Transverse colon (tissue), 4 donors: ENCODE measurements at regions not wholly inside any gene's neighbourhood (a gene's known extent, or its start where the extent isn't known, plus 50 kb on each side); places are given as distances from the start of the nearest gene placed in this dataset.

Source experiments
- DNase-seq: peaks from one replicate; pipeline ENCODE4 v3.0.0-alpha.2; 2019
- H3K27ac ChIP-seq, 4 donors: fragments of 200-600 bp; sonication (generic); 2 replicates each; pipeline ENCODE4 v1.5.1; 2016 to 2018; ENCODE audit warnings: inconsistent platforms in 4 of 4
- H3K27me3 ChIP-seq: fragments of 200-600 bp; sonication (generic); 2 replicates; pipeline ENCODE4 v1.5.1; 2017; ENCODE audit warnings: inconsistent platforms
- H3K36me3 ChIP-seq, 4 donors: fragments of 200-600 bp; sonication (generic); 2 replicates each; pipeline ENCODE4 v1.5.1; 2017 to 2019; ENCODE audit warnings: inconsistent platforms in 4 of 4
- H3K4me1 ChIP-seq, 4 donors: fragments of 200-600 bp; sonication (generic); 2 replicates each; pipeline ENCODE4 v1.5.1; 2017 to 2020; ENCODE audit warnings: inconsistent platforms in 4 of 4
- H3K4me3 ChIP-seq, 4 donors: fragments of 200-600 bp; sonication (generic); 1 replicate in 1 of 4; 2 replicates in 3 of 4; pipeline versions ENCODE4 v1.5.1 to v1.6.1; 2017 to 2019; ENCODE audit warnings: inconsistent platforms in 4 of 4
- H3K9me3 ChIP-seq, 2 donors: fragments of 200-600 bp; sonication (generic); 2 replicates each; pipeline ENCODE4 v1.5.1; 2017 to 2019; ENCODE audit warnings: inconsistent platforms in 2 of 2
- EP300 ChIP-seq: sonication (generic); formaldehyde crosslinking; IDR thresholded peaks from one replicate; pipeline ENCODE4 v1.6.1; 2017; ENCODE audit warnings: antibody characterized with exemption, low read depth
- POLR2A ChIP-seq: fragments of 450-650 bp; IDR thresholded peaks from one replicate; pipeline ENCODE4 v1.6.1; 2016; ENCODE audit warnings: antibody characterized with exemption, mild to moderate bottlenecking, moderate library complexity
- POLR2AphosphoS5 ChIP-seq, 3 donors: sonication (generic); formaldehyde crosslinking; IDR thresholded peaks; one replicate each; pipeline ENCODE4 v1.6.1; 2016; ENCODE audit warnings: antibody characterized with exemption in 3 of 3
- WGBS, 2 donors: methylation state at CpG; one replicate each; pipeline ENCODE4 v1.1.5; 2018; ENCODE audit warnings: low coverage in 1 of 2; 5-methylcytosine and 5-hydroxymethylcytosine counted together
- in situ Hi-C, 4 donors: fragments of 200-750 bp; cut with MboI; loops; one replicate each; pipeline versions ENCODE4 v1.15.0 to v1.15.1; 2017; ENCODE audit warnings: low sequenced_read_pairs in 3 of 4, low pct_ligation_motif_present in 1 of 4, low pct_unique_long_range_greater_than_20kb in 1 of 4
- intact Hi-C: fragments of 100-400 bp; cut with DNase I; formaldehyde crosslinking; loops from one replicate; pipeline ENCODE4 v1.15.1; 2023; ENCODE audit warnings: low total_unique reads
- TF ChIP-seq, protein P1 (sequence below), 5 experiments: fragments of 200-600 bp in 3 of 5; fragments of 450-650 bp in 2 of 5; sonication (generic) in 3 of 5; IDR thresholded peaks; 1 replicate in 2 of 5; 2 replicates in 3 of 5; pipeline ENCODE4 v1.5.1; 2016 to 2017; ENCODE audit warnings: antibody characterized with exemption in 5 of 5, inconsistent platforms in 3 of 5, mild to moderate bottlenecking in 2 of 5, moderate library complexity in 1 of 5

DNA sequence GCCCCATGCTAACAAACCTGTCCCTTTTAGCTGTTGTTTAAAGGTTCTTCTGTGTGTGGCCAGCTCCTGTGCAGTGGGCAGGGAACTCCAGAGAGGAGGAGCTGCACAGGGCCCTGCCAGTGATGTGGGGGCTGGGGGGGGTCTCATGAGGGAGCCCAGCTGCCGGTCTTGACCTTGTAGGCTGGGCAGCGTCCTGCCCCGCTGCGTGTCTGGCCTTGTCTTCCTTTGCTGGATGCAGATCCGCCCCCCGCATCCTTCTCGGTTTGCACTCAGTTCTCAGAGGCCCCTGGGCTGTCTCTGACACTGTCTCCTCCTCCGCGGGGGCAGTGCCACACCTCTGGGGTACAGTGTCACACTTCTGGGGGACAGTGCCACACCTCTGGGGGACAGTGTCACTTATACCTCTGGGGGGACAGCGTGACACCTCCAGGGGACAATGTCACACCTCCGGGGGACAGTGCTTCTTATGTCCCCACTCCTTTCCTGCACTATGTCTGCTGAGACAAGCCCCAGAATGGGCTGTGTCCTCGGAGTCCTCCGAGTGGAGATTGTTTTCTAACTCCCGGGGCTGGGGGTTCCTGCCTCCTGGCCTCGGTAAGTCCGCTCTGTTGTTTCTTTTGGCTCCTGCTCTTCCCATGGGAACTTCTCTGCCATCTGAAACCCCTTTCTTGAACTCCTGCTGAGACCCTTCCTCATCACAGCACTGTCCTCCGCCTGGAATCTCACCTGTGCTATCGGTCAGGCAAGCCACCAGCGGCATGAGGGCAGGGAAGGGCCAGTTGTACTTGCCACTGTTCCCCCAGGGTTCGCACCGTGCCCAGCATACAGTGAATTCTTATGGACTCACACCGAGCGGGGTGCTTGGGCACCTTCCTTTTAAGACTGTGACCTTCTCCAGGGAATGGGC is 788.3 kb downstream of the TBC1D22A start:
- Histone ChIP-seq H3K4me3 (no peak overlapping the region), H3K27me3 (no peaks in the 10 kb centered on the region), H3K4me1 (no peaks in the 10 kb centered on the region), H3K27ac (no peak overlapping the region), H3K36me3 (no peaks in the 10 kb centered on the region), H3K9me3 (no peaks in the 10 kb centered on the region)
- WGBS, 2 donors, result 70% methylated on average over 23 of the region's 23 CpGs; no CpG with 5 or more reads in 1 of the 2 donors
- in situ Hi-C loops (no loop called here), intact Hi-C loops (no loop called here)
- no peak for DNase-seq
- no peak for TF ChIP-seq POLR2A

DNA sequence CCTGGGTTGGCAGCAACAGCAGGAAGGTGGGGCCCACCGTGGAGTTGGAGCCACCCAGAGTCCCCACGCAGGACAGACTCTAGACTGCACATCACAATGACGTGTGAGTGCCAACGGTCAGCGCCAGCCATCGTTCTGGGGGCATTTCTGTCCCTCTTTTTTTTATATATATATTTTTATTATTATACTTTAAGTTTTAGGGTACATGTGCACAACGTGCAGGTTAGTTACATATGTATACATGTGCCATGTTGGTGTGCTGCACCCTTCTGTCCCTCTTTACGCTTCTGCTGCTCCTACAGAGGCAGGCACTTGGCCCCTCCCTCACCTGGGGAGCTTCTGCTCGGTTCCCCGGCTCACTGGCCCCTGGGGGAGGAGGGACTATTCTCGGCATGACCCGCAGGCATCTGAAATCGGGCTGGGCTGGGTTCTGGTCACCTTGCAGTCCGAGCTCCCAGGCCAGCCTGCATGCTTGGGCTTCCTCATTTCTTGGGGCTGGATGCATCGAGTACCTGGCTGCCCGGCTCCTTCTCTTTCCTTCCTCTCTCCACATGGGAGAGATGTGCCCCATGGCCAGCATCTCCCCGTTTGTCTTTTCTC is 787.4 kb downstream of the TBC1D22A start:
- 70 to 80% methylated on average over 12 to 17 of the region's 17 CpGs for WGBS, 2 donors
- Histone ChIP-seq H3K4me3 (no peak overlapping the region), H3K9me3 (no peaks in the 10 kb centered on the region), H3K27me3 (no peaks in the 10 kb centered on the region), H3K4me1 (no peaks in the 10 kb centered on the region), H3K27ac (no peak overlapping the region), H3K36me3 (no peaks in the 10 kb centered on the region)
- in situ Hi-C loops (no loop called here), intact Hi-C loops (no loop called here)
- TF ChIP-seq, protein P1, sequence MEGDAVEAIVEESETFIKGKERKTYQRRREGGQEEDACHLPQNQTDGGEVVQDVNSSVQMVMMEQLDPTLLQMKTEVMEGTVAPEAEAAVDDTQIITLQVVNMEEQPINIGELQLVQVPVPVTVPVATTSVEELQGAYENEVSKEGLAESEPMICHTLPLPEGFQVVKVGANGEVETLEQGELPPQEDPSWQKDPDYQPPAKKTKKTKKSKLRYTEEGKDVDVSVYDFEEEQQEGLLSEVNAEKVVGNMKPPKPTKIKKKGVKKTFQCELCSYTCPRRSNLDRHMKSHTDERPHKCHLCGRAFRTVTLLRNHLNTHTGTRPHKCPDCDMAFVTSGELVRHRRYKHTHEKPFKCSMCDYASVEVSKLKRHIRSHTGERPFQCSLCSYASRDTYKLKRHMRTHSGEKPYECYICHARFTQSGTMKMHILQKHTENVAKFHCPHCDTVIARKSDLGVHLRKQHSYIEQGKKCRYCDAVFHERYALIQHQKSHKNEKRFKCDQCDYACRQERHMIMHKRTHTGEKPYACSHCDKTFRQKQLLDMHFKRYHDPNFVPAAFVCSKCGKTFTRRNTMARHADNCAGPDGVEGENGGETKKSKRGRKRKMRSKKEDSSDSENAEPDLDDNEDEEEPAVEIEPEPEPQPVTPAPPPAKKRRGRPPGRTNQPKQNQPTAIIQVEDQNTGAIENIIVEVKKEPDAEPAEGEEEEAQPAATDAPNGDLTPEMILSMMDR (IDR thresholded peaks at IDR 0.05), result no peak
- TF ChIP-seq POLR2A (no peak), EP300 (no peak), POLR2AphosphoS5 (IDR thresholded peaks at IDR 0.05) (no peak)
- DNase-seq, result no peak

DNA sequence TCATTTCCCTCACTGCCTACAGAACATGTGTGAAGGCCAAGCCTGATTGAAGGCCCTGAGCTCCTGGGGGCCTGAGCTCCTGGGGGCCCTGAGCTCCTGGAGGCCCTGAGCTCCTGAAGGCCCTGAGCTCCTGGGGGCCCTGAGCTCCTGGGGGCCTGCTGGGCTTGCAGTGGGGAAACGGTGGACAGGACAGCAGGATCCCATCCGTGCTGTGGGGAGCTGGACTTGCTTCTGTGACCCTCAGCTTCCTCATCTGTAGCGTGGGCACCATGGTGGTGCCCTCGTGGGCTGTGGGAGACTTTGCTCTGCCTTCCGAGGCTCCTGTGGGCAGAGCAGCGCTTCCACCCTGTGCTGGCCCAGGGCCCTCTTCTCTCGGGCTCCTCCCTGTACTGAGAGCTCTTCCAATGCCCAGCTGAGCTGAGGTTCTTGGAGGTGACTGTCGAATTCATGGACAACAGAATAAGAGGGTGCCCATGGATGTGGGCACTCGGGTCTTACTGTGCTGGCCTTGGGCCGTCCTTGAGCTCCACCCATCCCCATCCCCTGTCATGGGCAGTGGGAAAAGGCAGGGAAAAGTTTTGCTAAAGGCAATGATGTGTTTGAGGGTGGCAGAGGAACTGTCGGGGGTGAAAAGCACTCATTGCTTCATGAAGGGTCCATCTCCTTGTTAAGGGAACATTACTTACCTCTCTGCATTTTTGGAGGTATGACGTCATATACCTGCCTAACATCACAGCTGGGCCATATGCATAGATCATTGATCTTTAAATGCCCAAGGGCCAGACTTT is 786.7 kb downstream of the TBC1D22A start:
- in situ Hi-C loops, result no loop called here

DNA sequence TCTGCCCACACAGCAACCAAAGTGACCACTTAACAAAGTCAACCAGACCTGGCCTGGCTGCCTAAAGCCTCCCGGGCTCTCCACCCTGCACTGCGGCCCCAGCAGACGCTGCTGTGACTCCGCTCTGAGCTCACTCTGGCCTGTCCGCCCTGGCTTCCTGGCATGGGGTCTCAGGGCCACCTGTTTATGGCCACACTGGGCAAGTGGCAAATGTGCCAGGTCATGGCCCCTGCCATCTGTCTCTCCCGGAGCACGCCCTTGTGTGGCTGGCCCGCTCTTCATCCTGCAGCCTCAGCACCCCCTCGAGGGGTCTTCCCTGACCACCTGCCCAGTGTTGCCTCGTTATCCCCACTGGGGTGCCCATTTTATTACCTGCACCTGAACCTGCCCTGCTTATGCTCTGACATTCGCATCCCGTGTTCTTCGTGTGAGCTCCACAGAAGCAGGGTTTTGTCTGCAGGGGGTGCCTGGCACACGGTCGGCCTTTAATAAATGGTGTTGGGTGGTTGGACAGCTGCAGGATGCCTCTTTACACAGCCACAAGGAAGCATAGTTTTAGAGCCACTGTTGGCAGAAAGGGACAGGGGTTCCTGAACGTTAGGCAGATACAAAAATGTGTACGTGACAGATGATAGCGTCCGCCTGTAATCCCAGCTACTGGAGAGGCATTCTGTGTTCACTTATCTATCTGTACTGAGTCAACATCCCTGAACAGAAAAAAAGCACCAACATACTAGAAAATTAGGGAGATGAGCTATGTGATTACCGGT is 785.6 kb downstream of the TBC1D22A start:
- Histone ChIP-seq H3K4me3 (no peak overlapping the region), H3K27me3 (no peaks in the 10 kb centered on the region), H3K4me1 (no peaks in the 10 kb centered on the region), H3K27ac (no peak overlapping the region), H3K36me3 (no peaks in the 10 kb centered on the region), H3K9me3 (no peaks in the 10 kb centered on the region)
- in situ Hi-C loops (no loop called here), intact Hi-C loops (no loop called here)
- WGBS, 2 donors, result 78 to 89% methylated on average over 1 to 20 of the region's 20 CpGs
- TF ChIP-seq POLR2A (no peak), POLR2AphosphoS5 (IDR thresholded peaks at IDR 0.05) (no peak), EP300 (no peak)
- TF ChIP-seq, protein P1 (IDR thresholded peaks at IDR 0.05), result no peak
- DNase-seq, result no peak

More for the DNA sequence above, 786.7 kb downstream of the TBC1D22A start:
- H3K4me3 ChIP-seq, result no peak overlapping the region
- no peaks in the 10 kb centered on the region for H3K36me3 ChIP-seq
- no peaks in the 10 kb centered on the region for H3K9me3 ChIP-seq
- 70 to 77% methylated on average over 2 to 11 of the region's 12 CpGs for WGBS, 2 donors
- no peak overlapping the region for H3K27ac ChIP-seq
- TF ChIP-seq POLR2AphosphoS5 (IDR thresholded peaks at IDR 0.05) (no peak), POLR2A (no peak), EP300 (no peak)
- TF ChIP-seq, protein P1 (IDR thresholded peaks at IDR 0.05), result no peak
- no peaks in the 10 kb centered on the region for H3K27me3 ChIP-seq
- intact Hi-C loops, result no loop called here
- no peak for DNase-seq
- H3K4me1 ChIP-seq, result no peaks in the 10 kb centered on the region
